Stomach (tissue), 4 donors: ENCODE measurements at regions not wholly inside any gene's neighbourhood (a gene's known extent, or its start where the extent isn't known, plus 50 kb on each side); places are given as distances from the start of the nearest gene placed in this dataset.
"Not testable (repeated sequence)": the region's sequence is repeated elsewhere in the genome, so short reads cannot be mapped to it uniquely, and the experiment has no call there.

ENCODE experiments used
- CTCF ChIP-seq, 7 experiments: fragments of 450-650 bp in 4 of 7; fragments of 200-600 bp in 3 of 7; sonication (generic) in 3 of 7; IDR thresholded peaks; one replicate each; pipeline ENCODE4 v1.5.1; 2016 to 2019; ENCODE audit warnings: antibody characterized with exemption in 7 of 7, control low read depth in 2 of 7, mild to moderate bottlenecking in 1 of 7
- POLR2AphosphoS5 ChIP-seq, 3 donors: sonication (generic); formaldehyde crosslinking; IDR thresholded peaks; one replicate each; pipeline ENCODE4 v1.6.1; 2016; ENCODE audit warnings: antibody characterized with exemption in 3 of 3

- not testable (repeated sequence) for TF ChIP-seq POLR2AphosphoS5, CTCF (IDR thresholded peaks at IDR 0.05)
These were observed 77.3 kb upstream of the MUCL1 start for GRCh38 chr12:54777031-54777430.
